ENCODE measurements at regions not wholly inside any gene's neighbourhood (a gene's known extent, or its start where the extent isn't known, plus 50 kb on each side); places are given as distances from the start of the nearest gene placed in this dataset.

DNA sequence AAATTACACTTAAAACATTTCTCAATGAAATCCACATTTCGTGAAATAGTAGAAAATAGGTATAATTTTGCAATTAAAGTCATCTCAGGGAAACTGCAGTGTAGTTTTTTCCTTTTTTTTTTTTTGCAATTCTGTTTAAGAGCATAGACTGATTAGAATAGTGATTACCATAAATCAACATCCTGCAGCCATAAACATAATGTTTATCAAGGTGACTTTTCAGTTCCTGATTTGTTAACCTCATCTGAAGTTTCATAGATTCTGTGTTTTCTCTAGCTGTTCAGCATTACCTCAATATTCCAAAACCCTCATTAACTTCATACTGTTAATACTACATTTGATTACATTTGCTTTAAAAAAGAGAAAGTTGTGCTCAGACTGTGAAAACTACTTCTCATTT, 286.3 kb upstream of the DACH1 start:
- no peak for DNase-seq

GRCh38 chr13:72151241-72151640, 284.2 kb upstream of the DACH1 start:
- no peak for DNase-seq

GRCh38 chr13:72150502-72150901, 283.5 kb upstream of the DACH1 start:
- no peak for DNase-seq

- no peak for DNase-seq
Measured at GRCh38 chr13:72149701-72150100, 282.7 kb upstream of the DACH1 start.

DNA sequence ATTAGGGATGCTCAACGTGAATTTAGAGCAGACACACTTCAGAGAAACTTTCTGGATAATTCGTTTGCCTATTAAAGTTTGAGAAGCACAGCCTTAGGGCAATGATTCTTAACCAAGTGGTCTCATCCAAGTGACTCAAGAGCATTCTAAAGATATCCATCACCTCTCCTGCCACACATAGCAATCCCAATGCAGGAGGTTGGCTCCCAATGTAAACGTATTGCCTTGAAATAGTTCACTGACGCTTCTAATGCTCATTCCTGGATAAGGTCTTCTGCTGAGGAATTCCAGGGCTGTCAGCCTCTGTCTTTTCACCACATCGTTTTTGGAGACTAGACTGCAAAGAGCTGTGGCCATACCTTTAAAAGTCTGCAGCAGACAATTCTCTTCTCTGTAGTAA, 279.8 kb upstream of the DACH1 start:
- no peak for DNase-seq

- DNase-seq = no peak
Measured at GRCh38 chr13:72145383-72145782, 278.4 kb upstream of the DACH1 start.

- DNase-seq = no peak
Measured at GRCh38 chr13:72144636-72145035, 277.6 kb upstream of the DACH1 start.

DNA sequence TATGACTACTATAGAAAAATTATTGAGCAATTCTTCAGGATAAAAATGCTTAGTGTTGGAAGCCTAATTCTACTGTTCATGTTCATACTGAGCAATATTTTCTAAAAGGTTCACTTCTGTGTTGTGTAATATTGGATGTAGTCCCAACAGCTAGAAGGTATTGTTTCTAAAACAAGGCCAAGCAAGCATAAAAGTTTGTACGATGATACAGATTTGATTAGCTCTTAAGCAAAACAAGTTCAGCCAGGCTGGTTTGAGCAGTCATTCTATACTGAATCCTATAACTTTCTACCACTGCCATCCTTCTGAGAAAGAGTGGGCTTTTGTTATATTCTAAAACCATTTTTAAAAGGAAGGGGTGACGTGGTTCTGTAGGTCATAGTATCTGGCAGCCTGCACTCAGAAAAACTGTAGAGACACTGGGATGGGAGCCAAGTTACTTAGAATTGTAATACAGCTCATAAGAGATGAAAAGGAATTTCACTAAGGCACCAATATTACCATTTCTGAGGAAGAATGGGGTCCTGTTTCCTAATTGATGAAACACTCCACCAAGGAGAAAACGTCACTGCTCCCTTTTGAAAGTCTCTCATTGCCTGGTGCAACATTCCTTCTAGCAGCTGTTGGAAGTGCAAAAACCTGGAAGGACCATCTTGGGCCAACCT, 275.0 kb upstream of the DACH1 start:
- DNase-seq = no peak

DNA sequence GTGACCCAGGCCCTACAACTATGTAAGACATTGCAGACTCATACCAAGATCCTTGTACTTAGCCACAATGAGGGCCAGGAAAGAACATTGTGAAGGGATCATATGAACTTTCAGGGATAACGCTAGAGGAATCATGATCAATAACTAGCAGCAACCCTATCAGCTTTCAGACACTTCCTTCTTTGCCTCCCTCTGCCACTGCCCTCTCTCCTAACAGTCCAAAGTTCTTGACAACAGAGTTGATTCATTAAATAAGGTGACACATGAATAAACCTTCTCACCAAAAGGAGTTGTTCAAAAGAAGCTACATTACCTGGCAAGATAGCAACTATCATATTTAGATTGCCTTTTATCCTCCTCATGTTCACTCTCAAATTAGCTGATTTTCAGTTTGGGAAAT, 272.2 kb upstream of the DACH1 start:
- no peak for DNase-seq

DNA sequence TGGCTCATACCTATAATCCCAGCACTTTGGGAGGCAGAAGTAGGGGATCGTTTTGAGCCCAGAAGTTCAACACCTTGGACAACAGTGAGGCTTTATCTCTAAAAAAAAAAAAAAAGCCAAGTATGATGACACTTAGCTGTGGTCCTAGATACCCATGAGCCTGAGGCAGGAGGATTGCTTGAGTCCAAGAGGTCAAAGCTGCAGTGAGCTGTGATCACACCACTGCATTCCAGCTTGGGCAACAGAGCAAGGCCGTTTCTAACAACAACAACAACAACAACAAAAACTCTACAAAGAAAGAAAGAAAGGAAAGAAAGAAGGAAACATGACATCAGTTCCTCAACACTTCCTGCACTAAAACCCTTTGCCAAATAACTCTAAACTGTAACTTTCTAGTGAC, 265.1 kb upstream of the DACH1 start:
- DNase-seq = no peak

DNA sequence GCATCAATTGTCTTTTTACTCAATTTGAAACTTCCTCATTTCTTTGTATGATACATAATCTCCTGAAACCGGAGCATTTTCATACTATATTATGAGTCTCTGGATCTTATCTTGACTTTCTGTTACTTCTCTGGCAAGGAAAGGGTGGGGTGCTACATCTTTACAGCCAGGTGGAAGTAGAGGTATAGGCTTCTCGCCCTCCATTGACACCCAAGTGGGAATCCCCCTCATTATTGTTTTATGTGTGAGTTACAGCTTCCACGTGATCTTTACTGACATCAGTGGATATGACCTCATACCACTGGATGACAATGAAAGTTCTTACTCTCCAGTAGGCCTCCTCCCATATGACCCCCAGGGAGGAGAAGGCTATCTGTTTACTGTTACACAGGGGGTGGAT, 262.1 kb upstream of the DACH1 start:
- DNase-seq = no peak

- no peak for DNase-seq
Measured at GRCh38 chr13:72127031-72127430, 260.0 kb upstream of the DACH1 start.

DNA sequence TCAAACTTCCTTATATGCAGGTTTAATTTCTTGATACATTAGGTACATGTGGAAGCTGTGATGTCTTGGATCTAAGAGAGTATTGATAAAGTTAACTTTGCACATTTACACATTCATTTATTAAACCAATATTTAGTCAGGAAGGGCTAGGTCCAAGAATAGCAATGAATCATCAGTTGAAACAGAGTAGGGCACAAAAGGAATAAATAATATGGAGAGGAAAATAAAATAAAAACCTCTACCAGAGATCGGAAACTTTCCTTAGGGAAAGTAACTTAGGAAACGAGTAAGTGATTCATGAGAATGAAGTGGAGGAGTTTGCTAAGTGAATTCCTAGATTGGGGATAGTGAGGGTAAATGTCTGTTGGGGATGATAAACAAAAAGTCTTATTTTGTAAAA, 259.4 kb upstream of the DACH1 start:
- no peak for DNase-seq

DNA sequence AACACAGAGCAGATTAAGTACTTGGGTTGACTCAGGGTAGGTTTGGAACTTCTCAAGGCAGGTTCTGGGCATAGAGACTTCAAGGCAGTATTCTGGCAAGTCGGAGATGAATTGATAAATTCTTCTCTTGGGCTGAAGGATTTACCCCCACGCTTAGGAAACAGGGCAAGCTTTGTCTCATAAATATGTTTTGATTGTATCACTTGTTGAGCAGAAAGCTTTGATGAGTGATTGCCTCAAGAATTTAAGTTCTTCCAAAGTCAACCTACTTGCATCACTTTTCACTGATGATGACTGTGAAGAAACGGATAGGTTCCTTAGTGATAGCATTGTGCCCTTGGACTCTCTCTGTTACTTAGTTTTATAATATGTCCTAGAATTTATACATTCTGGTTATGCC, 258.6 kb upstream of the DACH1 start:
- DNase-seq = no peak

GRCh38 chr13:72122661-72123255, 255.8 kb upstream of the DACH1 start:
- DNase-seq = no peak

- no peak for DNase-seq
Measured at GRCh38 chr13:72121466-72121865, 254.5 kb upstream of the DACH1 start.

DNA sequence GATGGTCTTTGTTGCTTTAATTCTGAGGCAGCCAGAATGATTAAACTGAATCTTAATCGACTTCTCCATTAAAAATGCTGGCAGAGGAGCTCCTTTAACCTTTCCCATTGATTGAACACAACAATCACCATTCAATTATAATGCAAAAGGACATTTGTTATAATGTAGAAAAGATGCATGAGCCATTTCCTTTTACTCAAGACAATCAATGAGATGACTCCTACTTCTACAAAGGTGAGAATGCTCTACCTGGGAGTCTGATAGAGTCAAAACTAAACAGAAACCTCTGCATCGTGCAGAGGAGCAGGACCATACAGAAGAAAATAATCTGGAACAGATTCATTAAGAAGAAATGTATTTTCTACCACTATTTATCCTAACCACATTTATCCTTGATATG, 253.6 kb upstream of the DACH1 start:
- no peak for DNase-seq

DNA sequence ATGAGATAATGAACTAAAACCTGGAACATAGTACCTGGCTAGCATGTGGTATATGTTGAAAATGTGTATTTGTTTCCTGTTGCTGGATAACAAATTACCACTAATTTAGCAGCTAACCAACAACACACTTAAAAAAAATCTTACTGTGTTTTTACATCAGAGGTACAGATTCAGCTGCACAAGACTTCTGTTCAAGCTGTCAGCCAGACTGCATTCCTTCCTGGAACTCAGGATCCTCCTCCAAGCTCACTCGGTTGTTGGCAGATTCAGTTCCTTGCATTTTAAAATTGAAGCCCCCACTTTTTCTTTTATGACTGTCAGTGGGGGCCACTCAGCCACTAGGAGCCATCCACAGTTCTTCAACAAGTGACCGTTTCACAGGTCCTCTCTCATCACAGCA, 246.9 kb upstream of the DACH1 start:
- no peak for DNase-seq

GRCh38 chr13:72113076-72113475, 246.1 kb upstream of the DACH1 start:
- DNase-seq = no peak

DNA sequence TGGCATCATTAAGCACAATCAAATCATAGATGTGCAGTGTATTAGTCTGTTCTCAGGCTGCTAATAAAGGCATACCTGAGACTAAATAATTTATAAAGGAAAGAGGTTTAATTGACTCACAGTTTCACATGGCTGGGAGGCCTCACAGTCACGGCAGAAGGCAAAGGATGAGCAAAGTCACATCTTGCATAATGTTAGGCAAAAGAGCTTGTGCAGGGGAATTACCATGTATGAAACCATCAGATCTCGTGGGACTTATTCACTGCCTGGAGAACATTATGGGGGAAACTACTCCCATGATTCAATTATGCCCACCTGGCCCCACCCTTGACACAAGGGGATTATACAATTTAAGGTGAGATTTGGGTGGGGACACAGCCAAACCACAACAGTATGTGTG, 245.2 kb upstream of the DACH1 start:
- no peak for DNase-seq

- DNase-seq = no peak
Measured at GRCh38 chr13:72109863-72110262, 242.9 kb upstream of the DACH1 start.

- no peak for DNase-seq
Measured at GRCh38 chr13:72104656-72105180, 237.7 kb upstream of the DACH1 start.

GRCh38 chr13:72101768-72102400, 234.9 kb upstream of the DACH1 start:
- no peak for DNase-seq

DNA sequence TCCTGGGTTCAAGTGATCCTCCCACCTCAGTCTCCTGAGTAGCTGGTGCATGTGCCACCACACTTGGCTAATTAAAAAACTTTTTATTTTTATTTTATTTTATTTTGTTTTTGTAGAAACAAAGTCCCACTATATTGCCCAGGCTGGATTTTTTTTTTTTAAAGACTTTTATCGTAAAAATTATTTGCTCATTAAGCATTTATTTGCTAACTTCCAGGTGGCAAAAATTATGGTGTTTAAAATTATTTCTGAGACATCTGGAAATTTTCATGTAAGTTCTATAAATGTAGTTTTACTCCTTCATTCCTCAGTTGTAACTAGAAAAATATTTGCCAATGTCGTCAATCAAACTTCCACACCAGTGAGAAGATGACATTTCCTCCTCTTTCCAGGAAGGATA, 233.3 kb upstream of the DACH1 start:
- DNase-seq = no peak

DNA sequence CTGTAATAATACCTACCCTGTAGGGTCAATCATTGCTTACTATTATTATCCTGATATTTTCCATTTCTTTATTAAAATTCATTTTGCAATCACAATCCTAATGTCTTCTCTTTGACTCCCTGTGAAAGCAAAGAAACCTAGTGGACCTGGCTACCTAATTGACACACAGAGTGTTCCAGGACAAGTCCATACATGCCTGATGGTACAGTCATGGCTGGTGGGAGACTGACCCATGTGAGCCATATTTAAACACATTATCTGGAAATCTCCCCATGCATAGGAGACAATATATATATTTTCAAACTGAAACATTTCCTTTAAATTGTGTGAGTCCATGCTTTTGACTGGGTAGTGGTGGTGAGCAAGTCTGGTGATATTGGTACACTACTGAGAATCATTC, 230.6 kb upstream of the DACH1 start:
- DNase-seq = no peak

Data from activated CD8-positive, alpha-beta memory T cell treated with anti-CD3 and anti-CD28 coated beads for 24 hours (primary cell).